Endodermal cell (in vitro differentiated cells): ENCODE measurements at regions not wholly inside any gene's neighbourhood (a gene's known extent, or its start where the extent isn't known, plus 50 kb on each side); places are given as distances from the start of the nearest gene placed in this dataset.

ENCODE experiments used
- DNase-seq: peaks from one replicate; pipeline ENCODE4 v3.0.0-alpha.2; 2017
- H3K27ac ChIP-seq: 2 replicates; pipeline ENCODE4 v1.5.1; 2013; ENCODE audit warnings: mild to moderate bottlenecking, low read depth, low read length, moderate library complexity
- H3K27me3 ChIP-seq: 2 replicates; pipeline ENCODE4 v1.6.1; 2013; ENCODE audit warnings: mild to moderate bottlenecking, low read length, moderate library complexity; ENCODE audit not compliant: insufficient read depth, control insufficient read depth, poor library complexity, severe bottlenecking
- H3K36me3 ChIP-seq: 2 replicates; pipeline ENCODE4 v1.7.0; 2013; ENCODE audit warnings: mild to moderate bottlenecking, low read length, moderate library complexity; ENCODE audit not compliant: control insufficient read depth, insufficient read depth
- H3K4me1 ChIP-seq: one replicate; pipeline ENCODE4 v1.7.0; 2013; ENCODE audit warnings: low read length; ENCODE audit not compliant: control insufficient read depth, insufficient read depth
- H3K4me3 ChIP-seq: 2 replicates; pipeline ENCODE4 v1.5.1; 2013; ENCODE audit warnings: mild to moderate bottlenecking, low read length, moderate library complexity
- H3K9ac ChIP-seq: 2 replicates; pipeline ENCODE4 v1.6.1; 2013; ENCODE audit warnings: mild to moderate bottlenecking, low read length, moderate library complexity; ENCODE audit not compliant: poor library complexity, severe bottlenecking; ENCODE audit errors: extremely low read depth
- H3K9me3 ChIP-seq: 2 replicates; pipeline ENCODE4 v1.6.1; 2013; ENCODE audit warnings: mild to moderate bottlenecking, low read length, moderate library complexity; ENCODE audit not compliant: control insufficient read depth
- H3K27ac Mint-ChIP-seq: 2 replicates; pipeline ENCODE4 v1.8.0; 2020; ENCODE audit warnings: mixed read lengths
- H3K27me3 Mint-ChIP-seq: 2 replicates; pipeline ENCODE4 v1.8.0; 2021; ENCODE audit warnings: mild to moderate bottlenecking, mixed read lengths; ENCODE audit not compliant: insufficient read depth
- H3K36me3 Mint-ChIP-seq: 2 replicates; pipeline ENCODE4 v1.8.0; 2020; ENCODE audit warnings: low read depth, mixed read lengths
- H3K4me1 Mint-ChIP-seq: 2 replicates; pipeline ENCODE4 v1.8.0; 2020; ENCODE audit warnings: mixed read lengths
- H3K4me3 Mint-ChIP-seq: 2 replicates; pipeline ENCODE4 v1.8.0; 2020; ENCODE audit warnings: mild to moderate bottlenecking, moderate library complexity, mixed read lengths
- H3K9me3 Mint-ChIP-seq: 2 replicates; pipeline ENCODE4 v1.8.0; 2020; ENCODE audit warnings: mild to moderate bottlenecking, mixed read lengths
- WGBS, 2 experiments: methylation state at CpG; one replicate each; pipeline versions ENCODE4 v1.1.5 to v1.1.7; 2013; ENCODE audit warnings: missing lambda C conversion rate in 2 of 2, mixed read lengths in 1 of 2; ENCODE audit not compliant: insufficient coverage in 1 of 2, insufficient read length in 1 of 2; 5-methylcytosine and 5-hydroxymethylcytosine counted together
- TF ChIP-seq, protein P1 (sequence below): fragments of 200-600 bp; sonication (generic); conservative IDR thresholded peaks from 2 replicates; pipeline ENCODE4 v1.5.0; 2021; ENCODE audit warnings: antibody characterized with exemption, mild to moderate bottlenecking

DNA sequence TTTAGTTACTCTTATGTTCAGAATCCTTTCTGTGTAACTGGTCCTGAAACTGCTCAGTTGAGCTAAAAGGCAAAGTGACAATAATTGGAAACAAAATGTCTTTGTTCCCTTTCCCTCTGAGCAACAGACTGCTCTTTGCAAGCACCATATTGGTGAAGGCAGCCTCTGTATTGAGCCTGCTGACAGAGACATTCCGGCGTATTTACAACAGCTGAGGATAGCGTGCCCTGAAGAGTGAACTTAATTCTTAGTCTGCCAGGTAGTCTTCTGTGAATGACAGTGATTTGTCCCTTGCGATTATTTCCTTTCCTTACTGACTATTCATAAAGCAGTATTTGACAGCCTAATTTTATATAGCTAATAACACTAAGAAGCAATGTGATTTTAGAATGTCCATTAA, 239.1 kb downstream of the CPS1 start:
- H3K9ac ChIP-seq, result no peak overlapping the region
- DNase-seq, result no peak
- Mint-ChIP-seq H3K9me3 (no peaks in the 10 kb centered on the region), H3K4me3 (no peak overlapping the region), H3K4me1 (no peaks in the 10 kb centered on the region), H3K27ac (no peak overlapping the region), H3K27me3 (no peaks in the 10 kb centered on the region), H3K36me3 (no peaks in the 10 kb centered on the region)
- H3K9me3 ChIP-seq, result no peaks in the 10 kb centered on the region
- no peaks in the 10 kb centered on the region for H3K36me3 ChIP-seq
- TF ChIP-seq, protein P1, sequence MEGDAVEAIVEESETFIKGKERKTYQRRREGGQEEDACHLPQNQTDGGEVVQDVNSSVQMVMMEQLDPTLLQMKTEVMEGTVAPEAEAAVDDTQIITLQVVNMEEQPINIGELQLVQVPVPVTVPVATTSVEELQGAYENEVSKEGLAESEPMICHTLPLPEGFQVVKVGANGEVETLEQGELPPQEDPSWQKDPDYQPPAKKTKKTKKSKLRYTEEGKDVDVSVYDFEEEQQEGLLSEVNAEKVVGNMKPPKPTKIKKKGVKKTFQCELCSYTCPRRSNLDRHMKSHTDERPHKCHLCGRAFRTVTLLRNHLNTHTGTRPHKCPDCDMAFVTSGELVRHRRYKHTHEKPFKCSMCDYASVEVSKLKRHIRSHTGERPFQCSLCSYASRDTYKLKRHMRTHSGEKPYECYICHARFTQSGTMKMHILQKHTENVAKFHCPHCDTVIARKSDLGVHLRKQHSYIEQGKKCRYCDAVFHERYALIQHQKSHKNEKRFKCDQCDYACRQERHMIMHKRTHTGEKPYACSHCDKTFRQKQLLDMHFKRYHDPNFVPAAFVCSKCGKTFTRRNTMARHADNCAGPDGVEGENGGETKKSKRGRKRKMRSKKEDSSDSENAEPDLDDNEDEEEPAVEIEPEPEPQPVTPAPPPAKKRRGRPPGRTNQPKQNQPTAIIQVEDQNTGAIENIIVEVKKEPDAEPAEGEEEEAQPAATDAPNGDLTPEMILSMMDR, result no peak
- no peak overlapping the region for H3K4me3 ChIP-seq
- 92 to 96% methylated on average over 4 of the region's 4 CpGs for WGBS, 2 experiments
- no peak overlapping the region for H3K27ac ChIP-seq
- H3K27me3 ChIP-seq, result no peaks in the 10 kb centered on the region
- no peaks in the 10 kb centered on the region for H3K4me1 ChIP-seq

DNA sequence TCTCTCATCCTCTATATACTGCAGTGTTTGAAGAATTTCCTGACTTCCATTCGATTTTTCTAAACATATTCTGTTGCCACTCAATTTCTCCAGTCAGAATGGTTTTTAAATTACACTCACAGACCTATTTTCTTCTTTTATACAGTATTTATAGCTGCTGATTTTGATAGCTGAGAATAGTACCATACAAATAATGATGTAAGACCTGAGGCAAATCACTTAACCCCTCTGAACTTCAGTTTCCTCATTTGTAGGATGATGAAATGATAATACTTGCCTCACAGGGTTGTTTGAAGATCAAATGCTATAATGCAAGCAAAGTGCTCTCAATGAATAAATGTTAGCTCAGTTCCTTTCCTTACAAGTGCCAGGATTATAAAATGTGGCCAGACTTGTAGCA, 241.8 kb downstream of the CPS1 start:
- DNase-seq, result no peak
- Mint-ChIP-seq H3K4me3 (no peak overlapping the region), H3K4me1 (no peaks in the 10 kb centered on the region), H3K27me3 (no peaks in the 10 kb centered on the region), H3K27ac (no peak overlapping the region), H3K9me3 (no peaks in the 10 kb centered on the region), H3K36me3 (no peaks in the 10 kb centered on the region)
- H3K36me3 ChIP-seq, result no peaks in the 10 kb centered on the region
- 67% methylated on average over 1 of the region's 1 CpG; no CpG with 5 or more reads in 1 of the 2 experiments for WGBS, 2 experiments
- H3K4me1 ChIP-seq, result no peaks in the 10 kb centered on the region
- H3K9me3 ChIP-seq, result no peaks in the 10 kb centered on the region
- no peak overlapping the region for H3K9ac ChIP-seq
- H3K4me3 ChIP-seq, result no peak overlapping the region
- no peak overlapping the region for H3K27ac ChIP-seq
- TF ChIP-seq, protein P1, result no peak
- H3K27me3 ChIP-seq, result no peaks in the 10 kb centered on the region

DNA sequence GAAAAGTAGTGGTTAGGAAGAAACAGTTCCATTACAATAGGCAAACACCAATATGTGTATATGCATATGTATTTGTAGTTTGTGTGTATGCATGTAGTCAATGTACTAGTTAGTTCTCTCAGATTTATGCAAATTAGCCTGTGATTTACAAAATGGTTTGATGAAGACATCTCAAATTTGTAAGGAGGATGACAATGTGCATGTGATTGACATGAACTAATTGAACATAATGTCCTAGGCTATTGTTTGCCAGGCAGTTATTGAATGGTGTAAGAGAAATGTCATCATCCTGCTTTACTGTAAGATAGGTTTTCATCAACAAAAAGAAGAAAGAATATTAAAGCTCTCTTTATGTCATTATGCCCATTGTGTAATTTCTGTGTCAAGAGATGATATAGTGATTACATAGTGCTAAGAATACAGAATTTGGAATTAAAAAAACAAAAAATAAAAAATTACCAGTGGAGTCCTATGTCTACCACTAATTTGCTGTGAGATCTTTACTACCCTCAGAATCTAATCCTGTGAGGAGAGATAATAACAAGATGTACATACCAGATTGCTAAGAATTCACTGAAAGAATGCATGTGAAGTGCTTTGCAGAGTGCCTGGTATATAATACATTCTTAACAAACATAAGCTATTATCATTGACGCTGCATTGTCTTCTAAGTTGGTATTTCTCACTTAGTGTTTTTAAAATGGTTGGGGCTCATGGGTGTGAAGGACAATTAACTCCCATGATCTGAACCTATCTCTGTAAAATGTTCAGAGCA, 258.0 kb downstream of the CPS1 start:
- H3K27me3 ChIP-seq, result no peaks in the 10 kb centered on the region
- TF ChIP-seq, protein P1, result no peak
- Mint-ChIP-seq H3K36me3 (peaks cover 3% of the 10 kb centered on the region), H3K27me3 (no peaks in the 10 kb centered on the region), H3K27ac (peak overlapping the region; percentile 88), H3K9me3 (peaks cover 4% of the 10 kb centered on the region), H3K4me1 (peaks cover 43% of the 10 kb centered on the region), H3K4me3 (no peak overlapping the region)
- no peaks in the 10 kb centered on the region for H3K36me3 ChIP-seq
- no peak for DNase-seq
- H3K4me1 ChIP-seq, result peaks cover 6% of the 10 kb centered on the region
- WGBS, 2 experiments, result 60% methylated on average over 1 of the region's 1 CpG; no CpG with 5 or more reads in 1 of the 2 experiments
- no peak overlapping the region for H3K27ac ChIP-seq
- H3K9ac ChIP-seq, result no peak overlapping the region
- H3K4me3 ChIP-seq, result no peak overlapping the region
- H3K9me3 ChIP-seq, result no peaks in the 10 kb centered on the region
